Stimulated activated effector memory CD8-positive, alpha-beta T cell treated with anti-CD3 and anti-CD28 coated beads, Interleukin-12 subunit alpha, Interleukin-12 subunit beta, amount 100 ng/mL, for 72 hours (primary cell): ENCODE measurements at regions not wholly inside any gene's neighbourhood (a gene's known extent, or its start where the extent isn't known, plus 50 kb on each side); places are given as distances from the start of the nearest gene placed in this dataset.

Experiments
- ATAC-seq: fragments of 150-1000 bp; cut with Tn5 transposase; 2 replicates; pipeline ENCODE4 v1.10.0; 2021
- DNase-seq, 2 donors: peaks; one replicate each; pipeline ENCODE4 v3.0.0; 2021 to 2022; ENCODE audit warnings: low spot score in 2 of 2
- H3K27ac Mint-ChIP-seq: one replicate; pipeline ENCODE4 v1.8.0; 2022; ENCODE audit warnings: mild to moderate bottlenecking, mixed read lengths
- H3K36me3 Mint-ChIP-seq: one replicate; pipeline ENCODE4 v1.8.0; 2022; ENCODE audit warnings: mild to moderate bottlenecking, mixed read lengths
- H3K4me1 Mint-ChIP-seq: one replicate; pipeline ENCODE4 v1.8.0; 2022; ENCODE audit warnings: mixed read lengths
- H3K4me3 Mint-ChIP-seq: one replicate; pipeline ENCODE4 v1.8.0; 2022; ENCODE audit warnings: mild to moderate bottlenecking, mixed read lengths
- H3K9me3 Mint-ChIP-seq: one replicate; pipeline ENCODE4 v1.8.0; 2022; ENCODE audit warnings: mixed read lengths

- Mint-ChIP-seq H3K36me3 (no peaks in the 10 kb centered on the region), H3K4me3 (no peak overlapping the region)
- no peak for ATAC-seq
These were observed 87.3 kb downstream of the SEC61B start for GRCh38 chr9:99309141-99309939.

GRCh38 chr9:99312736-99313135 lies 90.7 kb downstream of the SEC61B start:
- ATAC-seq (no peak), DNase-seq (no peak)
- H3K36me3 Mint-ChIP-seq, result no peaks in the 10 kb centered on the region
- H3K4me1 Mint-ChIP-seq, result no peaks in the 10 kb centered on the region
- no peaks in the 10 kb centered on the region for H3K9me3 Mint-ChIP-seq
- no peak overlapping the region for H3K4me3 Mint-ChIP-seq
- no peak overlapping the region for H3K27ac Mint-ChIP-seq

More at GRCh38 chr9:99309141-99309939, 87.3 kb downstream of the SEC61B start:
- no peak for DNase-seq
- Mint-ChIP-seq H3K27ac (no peak overlapping the region), H3K4me1 (no peaks in the 10 kb centered on the region), H3K9me3 (no peaks in the 10 kb centered on the region)

- ATAC-seq, result no peak
- Mint-ChIP-seq H3K9me3 (no peaks in the 10 kb centered on the region), H3K27ac (no peak overlapping the region), H3K36me3 (no peaks in the 10 kb centered on the region), H3K4me3 (no peak overlapping the region), H3K4me1 (no peaks in the 10 kb centered on the region)
- peak in 1 of 2 donors; percentile 23 for DNase-seq
These were observed 97.0 kb downstream of the SEC61B start for GRCh38 chr9:99319048-99319447.

- Mint-ChIP-seq H3K36me3 (no peaks in the 10 kb centered on the region), H3K4me3 (no peak overlapping the region), H3K9me3 (no peaks in the 10 kb centered on the region), H3K27ac (no peak overlapping the region), H3K4me1 (no peaks in the 10 kb centered on the region)
- no peak for ATAC-seq
- peak in 1 of 2 donors; percentile 13 for DNase-seq
These were observed 100.2 kb downstream of the SEC61B start for GRCh38 chr9:99322299-99322698.

- H3K4me1 Mint-ChIP-seq, result no peaks in the 10 kb centered on the region
- H3K4me3 Mint-ChIP-seq, result no peak overlapping the region
- no peaks in the 10 kb centered on the region for H3K9me3 Mint-ChIP-seq
- DNase-seq, result no peak
- peak; percentile 58 for ATAC-seq
- no peaks in the 10 kb centered on the region for H3K36me3 Mint-ChIP-seq
- H3K27ac Mint-ChIP-seq, result peak overlapping the region; percentile 26
These were observed 104.2 kb downstream of the SEC61B start for GRCh38 chr9:99326112-99326916.

GRCh38 chr9:99326917-99327189 lies 104.8 kb downstream of the SEC61B start:
- ATAC-seq (peak; percentile 55), DNase-seq (no peak)
- peak overlapping the region; percentile 26 for H3K27ac Mint-ChIP-seq
- no peaks in the 10 kb centered on the region for H3K36me3 Mint-ChIP-seq
- H3K9me3 Mint-ChIP-seq, result no peaks in the 10 kb centered on the region
- H3K4me1 Mint-ChIP-seq, result no peaks in the 10 kb centered on the region
- H3K4me3 Mint-ChIP-seq, result no peak overlapping the region

- H3K4me3 Mint-ChIP-seq, result no peak overlapping the region
- no peaks in the 10 kb centered on the region for H3K9me3 Mint-ChIP-seq
- H3K27ac Mint-ChIP-seq, result no peak overlapping the region
- DNase-seq (no peak), ATAC-seq (no peak)
- H3K36me3 Mint-ChIP-seq, result no peaks in the 10 kb centered on the region
- no peaks in the 10 kb centered on the region for H3K4me1 Mint-ChIP-seq
These were observed 105.6 kb downstream of the SEC61B start for GRCh38 chr9:99327667-99328066.

- DNase-seq (no peak), ATAC-seq (peak; percentile 40)
- Mint-ChIP-seq H3K36me3 (no peaks in the 10 kb centered on the region), H3K4me3 (no peak overlapping the region), H3K9me3 (no peaks in the 10 kb centered on the region), H3K27ac (no peak overlapping the region), H3K4me1 (no peaks in the 10 kb centered on the region)
These were observed 113.2 kb downstream of the SEC61B start for GRCh38 chr9:99335280-99335679.

GRCh38 chr9:99336005-99336404 lies 113.9 kb downstream of the SEC61B start:
- no peak overlapping the region for H3K4me3 Mint-ChIP-seq
- no peaks in the 10 kb centered on the region for H3K9me3 Mint-ChIP-seq
- no peaks in the 10 kb centered on the region for H3K36me3 Mint-ChIP-seq
- H3K27ac Mint-ChIP-seq, result no peak overlapping the region
- ATAC-seq, result no peak
- no peak for DNase-seq
- no peaks in the 10 kb centered on the region for H3K4me1 Mint-ChIP-seq

- H3K4me1 Mint-ChIP-seq, result no peaks in the 10 kb centered on the region
- ATAC-seq (no peak), DNase-seq (no peak)
- no peaks in the 10 kb centered on the region for H3K36me3 Mint-ChIP-seq
- H3K27ac Mint-ChIP-seq, result no peak overlapping the region
- H3K4me3 Mint-ChIP-seq, result no peak overlapping the region
- H3K9me3 Mint-ChIP-seq, result no peaks in the 10 kb centered on the region
These were observed 114.4 kb downstream of the SEC61B start for GRCh38 chr9:99336531-99336930.

GRCh38 chr9:99340281-99340680 lies 118.2 kb downstream of the SEC61B start:
- no peak overlapping the region for H3K4me3 Mint-ChIP-seq
- H3K9me3 Mint-ChIP-seq, result no peaks in the 10 kb centered on the region
- no peak for ATAC-seq
- no peak overlapping the region for H3K27ac Mint-ChIP-seq
- H3K36me3 Mint-ChIP-seq, result no peaks in the 10 kb centered on the region
- DNase-seq, result no peak
- H3K4me1 Mint-ChIP-seq, result no peaks in the 10 kb centered on the region

- DNase-seq (no peak), ATAC-seq (no peak)
- Mint-ChIP-seq H3K27ac (no peak overlapping the region), H3K9me3 (no peaks in the 10 kb centered on the region), H3K4me1 (no peaks in the 10 kb centered on the region), H3K4me3 (no peak overlapping the region), H3K36me3 (no peaks in the 10 kb centered on the region)
These were observed 119.6 kb downstream of the SEC61B start for GRCh38 chr9:99341686-99342085.

GRCh38 chr9:99345451-99345850 lies 123.4 kb downstream of the SEC61B start:
- DNase-seq (no peak), ATAC-seq (no peak)
- H3K9me3 Mint-ChIP-seq, result no peaks in the 10 kb centered on the region
- H3K4me1 Mint-ChIP-seq, result no peaks in the 10 kb centered on the region
- H3K27ac Mint-ChIP-seq, result no peak overlapping the region
- H3K36me3 Mint-ChIP-seq, result no peaks in the 10 kb centered on the region
- no peak overlapping the region for H3K4me3 Mint-ChIP-seq

GRCh38 chr9:99345942-99346341 lies 123.9 kb downstream of the SEC61B start:
- H3K27ac Mint-ChIP-seq, result no peak overlapping the region
- DNase-seq, result no peak

GRCh38 chr9:99347568-99347967 lies 125.5 kb downstream of the SEC61B start:
- DNase-seq (no peak), ATAC-seq (no peak)
- no peaks in the 10 kb centered on the region for H3K4me1 Mint-ChIP-seq
- H3K36me3 Mint-ChIP-seq, result no peaks in the 10 kb centered on the region
- no peak overlapping the region for H3K27ac Mint-ChIP-seq
- no peaks in the 10 kb centered on the region for H3K9me3 Mint-ChIP-seq
- no peak overlapping the region for H3K4me3 Mint-ChIP-seq

More at GRCh38 chr9:99345942-99346341, 123.9 kb downstream of the SEC61B start:
- Mint-ChIP-seq H3K4me1 (no peaks in the 10 kb centered on the region), H3K36me3 (no peaks in the 10 kb centered on the region), H3K9me3 (no peaks in the 10 kb centered on the region), H3K4me3 (no peak overlapping the region)
- no peak for ATAC-seq

- no peak for ATAC-seq
- H3K4me1 Mint-ChIP-seq, result no peaks in the 10 kb centered on the region
- H3K27ac Mint-ChIP-seq, result no peak overlapping the region
- no peaks in the 10 kb centered on the region for H3K36me3 Mint-ChIP-seq
- H3K9me3 Mint-ChIP-seq, result no peaks in the 10 kb centered on the region
- H3K4me3 Mint-ChIP-seq, result no peak overlapping the region
- DNase-seq, result no peak
These were observed 126.2 kb downstream of the SEC61B start for GRCh38 chr9:99348289-99348688.
